ENCODE measurements at regions not wholly inside any gene's neighbourhood (a gene's known extent, or its start where the extent isn't known, plus 50 kb on each side); places are given as distances from the start of the nearest gene placed in this dataset.

DNA sequence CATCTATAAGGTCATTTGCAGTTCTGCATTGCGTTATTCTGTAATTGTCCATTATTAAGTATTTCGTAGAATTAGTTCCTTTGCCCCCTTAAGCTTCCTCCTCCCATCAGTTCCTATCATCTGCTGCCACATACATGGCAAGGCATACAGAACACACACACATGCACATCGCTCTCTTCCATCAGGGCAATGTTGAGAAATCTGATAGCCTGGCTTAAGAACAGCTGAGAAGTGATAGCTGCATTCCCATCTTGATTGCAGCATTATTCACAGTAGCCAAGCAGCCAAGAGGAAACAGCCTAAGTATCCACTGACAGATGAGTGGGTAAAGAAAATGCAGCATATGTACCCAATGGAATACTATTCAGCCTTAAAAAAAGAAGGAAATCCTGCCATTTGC is 186.8 kb upstream of the CADM1 start:
- ATAC-seq (replicated peaks): no peak
- Mint-ChIP-seq H3K36me3 (ENCODE audit: insufficient read depth) (no peaks in the 10 kb centered on the region), H3K4me3 (no peak overlapping the region), H3K27me3 (peaks cover 19 to 29% of the 10 kb centered on the region in 2 donors), H3K27ac (no peak overlapping the region), H3K9me3 (peaks cover 5 to 8% of the 10 kb centered on the region in 2 donors), H3K4me1 (ENCODE audit: low read depth in 2 of 2) (no peaks in the 10 kb centered on the region)
- no peak for DNase-seq

DNA sequence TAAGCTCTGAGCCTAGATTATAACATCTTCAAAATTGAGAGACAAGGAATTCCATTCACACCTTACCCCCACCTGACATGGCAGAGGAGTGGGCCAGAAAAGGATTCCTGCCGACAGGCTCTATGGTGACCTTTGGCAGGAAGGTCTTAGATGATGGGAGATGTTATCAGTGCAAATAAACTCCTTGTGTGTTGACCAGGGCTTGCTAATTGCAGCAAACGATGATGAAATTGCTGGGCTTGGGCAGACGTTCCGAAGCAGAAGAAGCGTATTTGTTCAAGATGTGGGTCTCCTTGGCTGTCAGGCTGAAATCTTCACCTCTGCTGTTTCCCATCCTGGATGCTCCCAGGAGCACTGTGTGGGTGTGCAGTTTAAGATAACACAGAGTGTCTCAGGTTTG is 183.7 kb upstream of the CADM1 start:
- H3K27ac Mint-ChIP-seq: no peak overlapping the region
- H3K9me3 Mint-ChIP-seq: peaks cover 11 to 12% of the 10 kb centered on the region in 2 donors
- no peaks in the 10 kb centered on the region for H3K4me1 Mint-ChIP-seq (ENCODE audit: low read depth in 2 of 2)
- H3K36me3 Mint-ChIP-seq (ENCODE audit: insufficient read depth): no peaks in the 10 kb centered on the region
- H3K4me3 Mint-ChIP-seq: no peak overlapping the region
- peaks cover 12 to 35% of the 10 kb centered on the region in 2 donors for H3K27me3 Mint-ChIP-seq
- no peak for DNase-seq
- no peak for ATAC-seq (replicated peaks)

DNA sequence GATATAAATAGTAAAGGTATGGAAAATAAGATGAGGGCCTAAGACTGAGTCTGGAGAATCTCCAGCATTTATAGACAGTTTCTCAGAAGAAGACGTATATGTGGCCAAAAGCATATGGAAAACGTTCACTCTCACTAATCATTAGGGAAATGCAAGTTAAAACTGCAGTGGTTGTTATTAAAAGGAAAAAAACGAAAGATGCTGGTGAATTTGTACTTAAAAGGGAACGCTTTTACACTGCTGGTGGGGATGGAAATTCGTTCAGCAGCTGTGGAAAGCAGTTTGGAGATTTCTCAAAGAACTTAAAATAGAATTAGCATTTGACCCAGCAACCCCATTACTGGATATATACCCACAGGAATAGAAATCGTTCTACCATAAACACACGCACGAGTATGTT is 180.5 kb upstream of the CADM1 start:
- no peaks in the 10 kb centered on the region for H3K4me1 Mint-ChIP-seq (ENCODE audit: low read depth in 2 of 2)
- peaks cover 11 to 12% of the 10 kb centered on the region in 2 donors for H3K9me3 Mint-ChIP-seq
- peaks cover 14 to 28% of the 10 kb centered on the region in 2 donors for H3K27me3 Mint-ChIP-seq
- H3K36me3 Mint-ChIP-seq (ENCODE audit: insufficient read depth): no peaks in the 10 kb centered on the region
- no peak overlapping the region for H3K4me3 Mint-ChIP-seq
- ATAC-seq (replicated peaks) (no peak), DNase-seq (no peak)
- H3K27ac Mint-ChIP-seq: no peak overlapping the region

DNA sequence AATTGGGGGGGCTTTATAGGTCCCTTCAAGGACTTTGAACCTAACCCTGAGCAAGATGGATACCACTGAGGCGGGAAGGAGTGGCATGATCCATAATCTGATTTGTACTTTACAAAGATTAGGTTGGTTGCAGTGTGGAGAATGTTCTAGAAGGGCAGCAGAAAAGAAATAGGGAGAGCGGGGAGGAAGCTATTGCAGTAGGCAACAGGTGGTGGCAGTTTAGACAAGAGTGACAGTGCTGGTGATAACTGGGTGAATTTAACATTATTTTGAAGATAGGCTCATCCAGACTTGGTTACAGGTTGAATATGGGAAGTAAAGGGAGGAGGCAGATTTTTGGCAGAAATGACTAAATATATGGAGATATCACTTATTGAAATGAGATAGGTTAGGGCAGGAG is 179.9 kb upstream of the CADM1 start:
- H3K27ac Mint-ChIP-seq: no peak overlapping the region
- H3K27me3 Mint-ChIP-seq: peaks cover 14 to 28% of the 10 kb centered on the region in 2 donors
- H3K9me3 Mint-ChIP-seq: peaks cover 11 to 12% of the 10 kb centered on the region in 2 donors
- no peak for ATAC-seq (replicated peaks)
- no peaks in the 10 kb centered on the region for H3K4me1 Mint-ChIP-seq (ENCODE audit: low read depth in 2 of 2)
- no peak for DNase-seq
- H3K36me3 Mint-ChIP-seq (ENCODE audit: insufficient read depth): no peaks in the 10 kb centered on the region
- H3K4me3 Mint-ChIP-seq: no peak overlapping the region

DNA sequence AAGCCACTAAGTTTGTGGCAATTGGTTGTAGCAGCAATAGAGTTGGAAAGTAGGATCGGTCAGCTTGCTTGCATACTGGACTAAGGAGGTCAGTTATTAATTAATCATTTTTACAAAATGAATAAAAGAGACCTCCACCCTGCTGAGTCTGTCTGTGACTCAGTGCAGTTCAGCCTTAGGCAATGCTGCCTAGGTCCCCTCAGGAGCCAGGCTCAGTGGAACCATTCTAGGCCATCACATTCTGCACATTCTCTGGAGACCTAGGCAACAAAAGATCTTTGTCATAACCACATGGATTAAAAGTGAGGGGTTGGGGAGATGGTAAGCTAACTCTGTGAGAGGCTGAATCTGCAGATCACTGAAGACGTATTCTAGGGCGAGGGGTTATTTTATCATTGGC is 178.7 kb upstream of the CADM1 start:
- no peaks in the 10 kb centered on the region for H3K36me3 Mint-ChIP-seq (ENCODE audit: insufficient read depth)
- peaks cover 11 to 12% of the 10 kb centered on the region in 2 donors for H3K9me3 Mint-ChIP-seq
- ATAC-seq (replicated peaks) (no peak), DNase-seq (no peak)
- no peaks in the 10 kb centered on the region for H3K4me1 Mint-ChIP-seq (ENCODE audit: low read depth in 2 of 2)
- no peak overlapping the region for H3K27ac Mint-ChIP-seq
- H3K4me3 Mint-ChIP-seq: no peak overlapping the region
- peaks cover 20 to 34% of the 10 kb centered on the region in 2 donors for H3K27me3 Mint-ChIP-seq

DNA sequence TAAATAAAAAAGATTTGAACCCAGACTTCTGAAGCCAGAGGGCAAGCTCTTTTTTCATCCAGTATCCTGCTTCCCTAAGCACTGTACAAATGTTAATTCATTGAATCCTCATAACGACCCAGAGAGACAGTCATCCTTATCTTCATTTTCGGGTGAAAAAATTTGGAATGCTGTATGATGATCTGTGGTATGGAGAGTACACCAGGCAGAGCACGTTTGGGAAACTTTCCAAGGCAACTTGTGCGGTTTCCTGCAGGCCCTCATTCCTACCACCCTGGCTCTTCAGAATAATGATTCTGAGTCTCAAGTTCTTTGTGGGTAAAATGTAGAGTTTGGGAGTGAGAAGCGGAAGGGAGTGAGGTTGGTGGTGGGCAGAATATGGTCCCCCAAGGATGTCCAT is 177.9 kb upstream of the CADM1 start:
- ATAC-seq (replicated peaks) (no peak), DNase-seq (no peak)
- Mint-ChIP-seq H3K9me3 (peaks cover 11 to 12% of the 10 kb centered on the region in 2 donors), H3K27me3 (peaks cover 26 to 37% of the 10 kb centered on the region in 2 donors), H3K4me3 (no peak overlapping the region), H3K4me1 (ENCODE audit: low read depth in 2 of 2) (no peaks in the 10 kb centered on the region), H3K27ac (no peak overlapping the region), H3K36me3 (ENCODE audit: insufficient read depth) (no peaks in the 10 kb centered on the region)

DNA sequence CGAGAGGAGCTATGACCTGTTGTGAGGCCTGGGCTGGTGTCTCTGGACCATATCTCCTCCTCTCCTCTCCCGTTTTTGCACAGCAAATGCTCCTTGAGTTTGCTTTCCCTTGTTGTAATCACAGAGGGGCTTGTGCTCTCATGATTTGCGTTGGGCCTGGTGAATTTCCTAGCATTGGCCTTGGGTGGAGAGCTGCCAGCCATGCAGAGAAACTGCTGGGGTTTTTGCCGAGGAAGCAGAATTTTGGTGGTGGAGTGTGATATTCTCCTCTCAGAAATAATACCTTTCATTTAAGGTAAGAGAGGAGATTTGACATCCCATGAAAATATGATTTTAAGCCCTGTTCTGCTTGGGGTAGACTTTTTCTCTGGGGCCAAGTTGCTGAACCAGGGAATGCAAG is 175.7 kb upstream of the CADM1 start:
- Mint-ChIP-seq H3K9me3 (peaks cover 0 to 5% of the 10 kb centered on the region in 2 donors), H3K27me3 (peaks cover 32 to 38% of the 10 kb centered on the region in 2 donors), H3K4me1 (ENCODE audit: low read depth in 2 of 2) (no peaks in the 10 kb centered on the region), H3K36me3 (ENCODE audit: insufficient read depth) (no peaks in the 10 kb centered on the region), H3K4me3 (no peak overlapping the region), H3K27ac (no peak overlapping the region)
- DNase-seq (no peak), ATAC-seq (replicated peaks) (no peak)

DNA sequence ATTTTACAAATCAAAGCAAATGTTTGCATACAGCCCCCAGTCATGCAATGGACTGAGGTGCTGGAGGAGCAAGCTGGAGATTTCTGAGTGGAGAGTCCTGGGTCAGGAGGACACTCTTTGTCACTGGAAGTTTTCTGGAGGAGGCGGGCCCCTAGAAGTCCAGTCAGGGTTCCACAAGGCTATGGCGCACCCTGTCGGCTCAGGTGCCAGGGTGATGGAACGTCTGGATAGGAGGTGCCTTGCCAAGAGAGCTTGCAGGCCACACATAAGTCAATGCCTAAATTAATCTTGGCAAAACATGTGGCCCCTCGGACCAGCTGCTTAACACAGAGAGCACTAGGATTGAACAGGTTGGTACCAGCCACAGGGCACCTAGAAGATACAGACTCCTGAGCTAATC is 174.7 kb upstream of the CADM1 start:
- ATAC-seq (replicated peaks) (no peak), DNase-seq (no peak)
- H3K4me1 Mint-ChIP-seq (ENCODE audit: low read depth in 2 of 2): no peaks in the 10 kb centered on the region
- H3K27me3 Mint-ChIP-seq: peaks cover 27 to 38% of the 10 kb centered on the region in 2 donors
- no peak overlapping the region for H3K27ac Mint-ChIP-seq
- no peaks in the 10 kb centered on the region for H3K36me3 Mint-ChIP-seq (ENCODE audit: insufficient read depth)
- peaks cover 0 to 1% of the 10 kb centered on the region in 2 donors for H3K9me3 Mint-ChIP-seq
- H3K4me3 Mint-ChIP-seq: no peak overlapping the region

DNA sequence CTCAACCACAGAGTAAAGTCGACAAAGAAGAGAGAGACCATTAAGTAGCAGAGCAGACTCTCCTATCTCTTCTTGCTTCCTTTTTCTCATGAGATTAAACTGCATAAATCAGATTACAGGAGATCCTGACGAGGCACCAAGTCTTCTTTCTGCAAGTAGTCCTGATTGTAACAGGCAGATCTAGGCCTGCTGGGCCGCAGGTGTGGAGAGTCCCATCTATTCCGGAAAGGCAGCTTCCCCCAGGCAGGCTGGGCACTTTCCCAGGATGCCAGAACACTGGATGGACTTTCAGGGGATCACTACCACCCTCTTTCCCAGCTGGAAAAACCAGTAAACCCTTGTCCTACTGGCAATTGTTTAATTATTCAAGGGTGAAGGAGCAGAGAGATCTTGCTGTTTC is 173.0 kb upstream of the CADM1 start:
- H3K4me3 Mint-ChIP-seq: no peak overlapping the region
- DNase-seq (no peak), ATAC-seq (replicated peaks) (no peak)
- H3K36me3 Mint-ChIP-seq (ENCODE audit: insufficient read depth): peaks cover 3% of the 10 kb centered on the region
- peaks cover 14 to 26% of the 10 kb centered on the region in 2 donors for H3K27me3 Mint-ChIP-seq
- no peaks in the 10 kb centered on the region for H3K4me1 Mint-ChIP-seq (ENCODE audit: low read depth in 2 of 2)
- no peak overlapping the region for H3K27ac Mint-ChIP-seq
- no peaks in the 10 kb centered on the region for H3K9me3 Mint-ChIP-seq

DNA sequence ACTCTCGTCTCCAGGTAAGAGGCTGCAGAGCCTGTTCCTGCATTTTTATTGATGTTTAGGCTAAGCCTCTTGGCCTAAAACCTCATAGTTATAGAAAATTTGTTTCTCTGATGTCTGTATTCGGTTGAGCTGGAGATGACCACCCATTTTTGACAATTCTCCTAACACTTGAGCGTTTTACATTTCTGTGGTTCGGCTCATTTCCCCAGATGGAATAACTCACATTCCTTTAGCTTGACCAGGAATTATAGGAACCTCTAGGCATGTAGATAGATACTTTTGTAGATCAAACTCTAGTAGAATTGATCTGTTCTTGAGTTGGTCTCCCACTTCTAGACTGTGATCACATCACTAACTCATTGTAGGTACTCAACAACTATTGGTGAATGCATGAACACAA is 172.6 kb upstream of the CADM1 start:
- ATAC-seq (replicated peaks) (no peak), DNase-seq (no peak)
- Mint-ChIP-seq H3K4me3 (no peak overlapping the region), H3K4me1 (ENCODE audit: low read depth in 2 of 2) (no peaks in the 10 kb centered on the region), H3K27me3 (peaks cover 13 to 23% of the 10 kb centered on the region in 2 donors), H3K27ac (no peak overlapping the region), H3K9me3 (no peaks in the 10 kb centered on the region), H3K36me3 (ENCODE audit: insufficient read depth) (peaks cover 3% of the 10 kb centered on the region)

DNA sequence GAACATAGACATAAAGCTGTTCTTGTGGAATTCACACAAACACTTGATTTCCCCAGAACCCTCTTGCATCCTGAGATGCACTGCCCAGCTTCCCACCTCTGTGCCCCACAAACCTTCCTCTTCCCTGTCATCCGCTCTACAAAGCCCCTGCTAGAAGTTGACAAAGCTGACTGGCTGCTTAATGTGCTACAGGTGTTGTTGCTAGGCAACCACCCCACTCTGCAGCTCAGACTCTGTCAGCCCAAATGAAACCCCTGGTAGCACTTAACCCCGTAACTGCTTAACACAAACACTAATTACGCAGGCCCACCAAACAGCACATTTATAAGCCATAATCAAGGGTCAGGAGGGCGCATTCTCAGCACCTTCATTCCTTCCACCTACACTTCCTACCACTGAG is 172.0 kb upstream of the CADM1 start:
- Mint-ChIP-seq H3K9me3 (no peaks in the 10 kb centered on the region), H3K27ac (no peak overlapping the region), H3K27me3 (peaks cover 13 to 23% of the 10 kb centered on the region in 2 donors), H3K36me3 (ENCODE audit: insufficient read depth) (peaks cover 3% of the 10 kb centered on the region), H3K4me1 (ENCODE audit: low read depth in 2 of 2) (no peaks in the 10 kb centered on the region), H3K4me3 (no peak overlapping the region)
- no peak for ATAC-seq (replicated peaks)
- no peak for DNase-seq

DNA sequence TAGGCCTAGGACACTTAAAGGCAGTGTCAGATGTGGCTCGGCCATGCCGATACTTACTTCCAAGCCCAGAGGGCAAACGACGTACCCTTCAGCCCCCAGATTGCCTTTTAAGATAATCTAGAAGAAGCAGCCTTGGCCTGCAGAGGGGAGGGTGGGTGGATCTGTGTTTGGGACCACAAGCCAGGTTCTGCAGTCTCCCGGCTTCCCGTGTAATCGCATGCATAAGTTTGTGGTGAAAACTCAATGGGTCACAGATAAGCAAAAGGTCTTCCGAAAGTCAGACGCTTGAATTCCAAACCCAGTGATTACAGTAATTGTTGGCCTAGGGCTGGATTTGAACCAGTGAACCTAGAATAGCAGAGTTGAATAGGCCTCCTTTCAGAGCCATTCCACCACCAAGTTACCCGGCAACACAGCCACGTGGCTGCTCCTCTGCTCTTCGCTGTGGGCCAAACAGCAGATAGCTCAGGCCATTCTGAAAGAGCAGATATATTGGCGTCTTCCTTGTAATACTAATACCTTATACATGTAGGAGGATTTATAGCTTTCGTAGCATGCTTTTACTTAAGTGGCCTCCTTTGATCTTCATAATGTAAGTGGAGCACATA is 170.8 kb upstream of the CADM1 start:
- H3K9me3 Mint-ChIP-seq: no peaks in the 10 kb centered on the region
- H3K27ac Mint-ChIP-seq: no peak overlapping the region
- ATAC-seq (replicated peaks) (no peak), DNase-seq (no peak)
- no peaks in the 10 kb centered on the region for H3K4me1 Mint-ChIP-seq (ENCODE audit: low read depth in 2 of 2)
- no peak overlapping the region for H3K4me3 Mint-ChIP-seq
- peaks cover 3% of the 10 kb centered on the region for H3K36me3 Mint-ChIP-seq (ENCODE audit: insufficient read depth)
- H3K27me3 Mint-ChIP-seq: peaks cover 13 to 27% of the 10 kb centered on the region in 2 donors

DNA sequence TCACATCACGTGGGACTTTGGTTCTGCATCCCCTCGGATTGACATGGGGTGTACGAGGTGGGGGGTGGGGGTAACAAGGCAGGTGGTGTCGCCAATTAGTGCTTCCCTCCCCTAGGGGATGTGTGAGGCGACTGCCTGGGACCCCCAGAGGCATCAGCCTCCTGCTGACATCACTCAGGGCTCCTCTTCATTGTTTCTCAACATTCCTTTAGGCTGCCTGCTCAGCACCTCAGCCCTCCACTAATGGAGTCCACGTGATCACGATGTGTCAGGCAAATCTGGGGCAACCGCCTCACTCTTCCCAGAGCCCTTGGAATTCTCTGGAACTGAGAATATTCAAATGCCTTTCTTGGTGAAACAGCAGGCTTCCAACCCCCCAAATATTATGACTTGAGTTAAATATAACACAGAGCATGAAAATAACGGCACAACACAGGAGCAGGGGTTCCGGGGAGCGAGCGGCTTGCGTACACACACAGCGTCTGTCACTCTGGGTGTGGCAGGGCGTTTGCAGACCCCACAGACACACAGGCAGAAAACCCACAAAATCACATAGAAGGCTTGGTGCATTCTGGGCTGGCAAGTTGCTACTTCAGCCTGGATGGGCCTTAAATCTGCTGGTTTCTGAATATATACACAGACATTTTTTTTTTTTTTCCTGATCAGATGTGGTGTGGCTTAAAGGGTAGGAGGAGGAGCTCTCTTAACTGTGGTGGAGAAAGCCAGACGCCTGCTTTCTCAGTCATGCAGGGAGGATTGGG is 170.1 kb upstream of the CADM1 start:
- Mint-ChIP-seq H3K36me3 (ENCODE audit: insufficient read depth) (peaks cover 3% of the 10 kb centered on the region), H3K4me3 (no peak overlapping the region), H3K27me3 (peaks cover 13 to 34% of the 10 kb centered on the region in 2 donors), H3K9me3 (no peaks in the 10 kb centered on the region), H3K27ac (no peak overlapping the region), H3K4me1 (ENCODE audit: low read depth in 2 of 2) (no peaks in the 10 kb centered on the region)
- no peak for DNase-seq
- no peak for ATAC-seq (replicated peaks)

DNA sequence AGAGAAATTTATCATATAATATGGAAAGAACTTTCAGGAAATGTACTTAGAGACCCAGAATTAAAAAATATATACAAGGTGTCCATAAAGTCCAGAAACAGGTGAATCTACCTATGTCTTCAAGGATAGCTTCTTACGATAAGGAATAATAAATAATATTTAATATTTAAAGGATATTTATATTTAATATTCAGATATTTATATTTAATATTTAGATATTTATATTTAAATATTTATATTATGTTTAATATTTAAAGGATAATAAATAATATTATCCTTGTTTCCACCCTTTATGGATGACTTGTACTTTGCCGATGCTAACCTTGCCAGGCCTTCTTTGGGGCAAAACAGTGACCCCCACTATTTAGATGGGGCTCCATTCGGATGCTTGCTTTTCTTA is 169.5 kb upstream of the CADM1 start:
- no peaks in the 10 kb centered on the region for H3K9me3 Mint-ChIP-seq
- H3K27ac Mint-ChIP-seq: no peak overlapping the region
- peaks cover 3% of the 10 kb centered on the region for H3K36me3 Mint-ChIP-seq (ENCODE audit: insufficient read depth)
- DNase-seq: no peak
- H3K27me3 Mint-ChIP-seq: peaks cover 16 to 38% of the 10 kb centered on the region in 2 donors
- no peak overlapping the region for H3K4me3 Mint-ChIP-seq
- no peak for ATAC-seq (replicated peaks)
- H3K4me1 Mint-ChIP-seq (ENCODE audit: low read depth in 2 of 2): no peaks in the 10 kb centered on the region

All from effector memory CD8-positive, alpha-beta T cell (primary cell).